Epithelial cell of proximal tubule (primary cell): ENCODE measurements at regions not wholly inside any gene's neighbourhood (a gene's known extent, or its start where the extent isn't known, plus 50 kb on each side); places are given as distances from the start of the nearest gene placed in this dataset.

Experiments used
- DNase-seq: peaks from one replicate; pipeline ENCODE4 v3.0.0-alpha.2; 2011; ENCODE audit warnings: low read depth
- H3K4me3 ChIP-seq: 2 replicates; pipeline ENCODE4 v1.5.1; 2011; ENCODE audit warnings: low read depth, mild to moderate bottlenecking, low read length
- TF ChIP-seq, protein P1 (sequence below): conservative IDR thresholded peaks from 2 replicates; pipeline ENCODE4 v1.5.1; 2012; ENCODE audit warnings: low read depth, mild to moderate bottlenecking, low read length

DNA sequence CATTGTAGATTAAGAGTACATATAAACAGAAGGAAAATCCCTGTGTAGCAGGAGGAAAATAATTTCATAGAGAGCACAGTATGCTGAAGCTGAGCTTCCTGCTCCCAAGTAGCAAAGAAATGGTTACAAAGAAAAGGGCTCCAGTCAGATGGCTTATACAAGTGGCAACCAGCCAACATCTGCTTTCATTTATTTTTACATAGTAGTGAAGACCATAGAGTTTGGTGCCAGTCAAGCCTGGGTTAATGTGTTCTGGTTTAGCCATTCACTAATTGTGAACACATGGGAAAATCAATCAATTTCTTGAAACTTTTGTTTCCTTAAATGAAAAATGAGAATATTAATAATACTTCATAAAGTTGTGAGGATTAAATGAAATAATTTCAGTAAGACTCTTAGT is 111.3 kb upstream of the ELOVL6 start:
- TF ChIP-seq, protein P1, sequence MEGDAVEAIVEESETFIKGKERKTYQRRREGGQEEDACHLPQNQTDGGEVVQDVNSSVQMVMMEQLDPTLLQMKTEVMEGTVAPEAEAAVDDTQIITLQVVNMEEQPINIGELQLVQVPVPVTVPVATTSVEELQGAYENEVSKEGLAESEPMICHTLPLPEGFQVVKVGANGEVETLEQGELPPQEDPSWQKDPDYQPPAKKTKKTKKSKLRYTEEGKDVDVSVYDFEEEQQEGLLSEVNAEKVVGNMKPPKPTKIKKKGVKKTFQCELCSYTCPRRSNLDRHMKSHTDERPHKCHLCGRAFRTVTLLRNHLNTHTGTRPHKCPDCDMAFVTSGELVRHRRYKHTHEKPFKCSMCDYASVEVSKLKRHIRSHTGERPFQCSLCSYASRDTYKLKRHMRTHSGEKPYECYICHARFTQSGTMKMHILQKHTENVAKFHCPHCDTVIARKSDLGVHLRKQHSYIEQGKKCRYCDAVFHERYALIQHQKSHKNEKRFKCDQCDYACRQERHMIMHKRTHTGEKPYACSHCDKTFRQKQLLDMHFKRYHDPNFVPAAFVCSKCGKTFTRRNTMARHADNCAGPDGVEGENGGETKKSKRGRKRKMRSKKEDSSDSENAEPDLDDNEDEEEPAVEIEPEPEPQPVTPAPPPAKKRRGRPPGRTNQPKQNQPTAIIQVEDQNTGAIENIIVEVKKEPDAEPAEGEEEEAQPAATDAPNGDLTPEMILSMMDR, result no peak
- H3K4me3 ChIP-seq, result no peak overlapping the region
- DNase-seq, result no peak

GRCh38 chr4:110306303-110306702 is 107.9 kb upstream of the ELOVL6 start:
- DNase-seq, result no peak

GRCh38 chr4:110305455-110305854 is 107.0 kb upstream of the ELOVL6 start:
- TF ChIP-seq, protein P1, result no peak
- DNase-seq, result no peak

More at GRCh38 chr4:110306303-110306702, 107.9 kb upstream of the ELOVL6 start:
- H3K4me3 ChIP-seq, result no peak overlapping the region
- TF ChIP-seq, protein P1, result no peak

GRCh38 chr4:110296892-110297291 is 98.5 kb upstream of the ELOVL6 start:
- no peak overlapping the region for H3K4me3 ChIP-seq
- DNase-seq, result no peak
- TF ChIP-seq, protein P1, result no peak

More at GRCh38 chr4:110305455-110305854, 107.0 kb upstream of the ELOVL6 start:
- H3K4me3 ChIP-seq, result no peak overlapping the region

- H3K4me3 ChIP-seq, result no peak overlapping the region
- no peak for DNase-seq
- TF ChIP-seq, protein P1, result no peak
Measured at GRCh38 chr4:110294165-110294564, 95.8 kb upstream of the ELOVL6 start.

GRCh38 chr4:110292994-110293744 is 94.8 kb upstream of the ELOVL6 start:
- DNase-seq, result no peak
- TF ChIP-seq, protein P1, result no peak
- no peak overlapping the region for H3K4me3 ChIP-seq

DNA sequence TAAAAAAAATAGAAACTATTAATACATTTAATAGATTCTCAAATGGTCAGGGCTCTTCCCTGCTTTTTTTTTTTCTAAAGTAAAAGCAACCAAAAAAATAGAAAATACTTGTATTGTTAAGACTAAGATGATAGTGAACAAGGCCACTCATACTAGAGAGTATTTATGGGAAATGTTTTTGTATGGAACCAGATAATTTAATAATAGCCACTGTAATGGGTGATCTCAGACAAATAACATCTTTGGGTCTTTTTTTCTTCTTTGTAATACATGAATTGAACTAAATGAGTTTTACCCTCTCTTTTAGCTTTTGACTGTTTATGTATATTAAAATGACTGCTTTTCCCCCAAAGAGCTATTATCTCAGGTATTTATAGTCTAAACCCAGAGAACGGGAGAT is 92.1 kb upstream of the ELOVL6 start:
- no peak for DNase-seq
- H3K4me3 ChIP-seq, result no peak overlapping the region
- TF ChIP-seq, protein P1, result no peak
